K562 (cell line): ENCODE measurements at regions not wholly inside any gene's neighbourhood (a gene's known extent, or its start where the extent isn't known, plus 50 kb on each side); places are given as distances from the start of the nearest gene placed in this dataset.
A peak's percentile ranks its signal among the peaks of the same experiment; 100 is the strongest.

Experiments used
- ATAC-seq: fragments of 200-7000 bp; cut with Tn5 transposase; 3 replicates; pipeline ENCODE4 v1.9.1; 2020; ENCODE audit warnings: moderate library complexity
- BruUV-seq: library from RNA; stranded (reverse); fragments of 400-500 nt; replicated peaks from 2 replicates; lab custom pipeline; 2021; lab: Mats Ljungman, UMichigan
- CTCF ChIA-PET: fragments of 300-600 bp; formaldehyde crosslinking; extraction: SDS; loops from one replicate; lab custom pipeline; 2021; ENCODE audit warnings: low intra/inter-chr PET ratio; lab: Yijun Ruan, JAX
- POLR2A ChIA-PET: fragments of 300-600, 350-650 bp; sonication (Branson Sonifier 250); formaldehyde crosslinking; extraction: SDS; loops from one replicate; lab custom pipeline; 2021; ENCODE audit warnings: antibody characterized with exemption, inconsistent platforms; lab: Yijun Ruan, JAX
- DNase-seq, 4 experiments: peaks; one replicate each; pipeline versions ENCODE4 v3.0.0 to v3.0.0-alpha.2; 2011 to 2018; ENCODE audit warnings: low spot score in 3 of 4, mixed read lengths in 3 of 4; ENCODE audit errors: extremely low read depth in 1 of 4
- FAIRE-seq: peaks from 2 replicates; lab custom pipeline; 2011; peaks lifted over from hg19 to GRCh38; lab: Jason Lieb, UNC
- H2AFZ ChIP-seq: 2 replicates; pipeline ENCODE4 v1.6.0; 2011; ENCODE audit warnings: low read depth, low read length, control low read depth, inconsistent platforms
- H3K27ac ChIP-seq: fragments of 200-600 bp; 3 replicates; pipeline ENCODE4 v1.8.0; 2011; ENCODE audit warnings: low read depth, mild to moderate bottlenecking, control low read depth, inconsistent platforms, low read length, moderate library complexity, mixed read lengths; ENCODE audit errors: extremely low read depth
- H3K27me3 ChIP-seq, 2 experiments: fragments of 300-600 bp in 1 of 2; 2 replicates in 1 of 2; 3 replicates in 1 of 2; pipeline versions ENCODE4 v1.6.0 to v1.8.0; 2011; ENCODE audit warnings: inconsistent platforms in 2 of 2, low read length in 2 of 2, mild to moderate bottlenecking in 1 of 2, mixed read lengths in 1 of 2, moderate library complexity in 1 of 2; ENCODE audit not compliant: control insufficient read depth in 2 of 2, insufficient read depth in 2 of 2
- H3K36me3 ChIP-seq: fragments of 300-600 bp; 3 replicates; pipeline ENCODE4 v1.8.0; 2011; ENCODE audit warnings: mild to moderate bottlenecking, low read length, inconsistent platforms; ENCODE audit not compliant: control insufficient read depth, insufficient read depth
- H3K4me1 ChIP-seq, 2 experiments: fragments of 200-600 bp in 1 of 2; replicated peaks in 1 of 2; 2 replicates in 1 of 2; 3 replicates in 1 of 2; pipeline versions ENCODE4 v1.5.1 to v1.8.0; 2011; ENCODE audit warnings: inconsistent platforms in 2 of 2, low read length in 2 of 2, mild to moderate bottlenecking in 1 of 2, mixed read lengths in 1 of 2, moderate library complexity in 1 of 2; ENCODE audit not compliant: control insufficient read depth in 2 of 2, insufficient read depth in 2 of 2
- H3K4me2 ChIP-seq: 2 replicates; pipeline ENCODE4 v1.6.1; 2011; ENCODE audit warnings: low read length, control low read depth, inconsistent platforms, mixed read lengths; ENCODE audit not compliant: insufficient read depth
- H3K4me3 ChIP-seq: fragments of 200-600 bp; sonication (generic), shearing (Covaris generic); 2 replicates; pipeline ENCODE4 v1.5.1; 2016; ENCODE audit warnings: control low read depth, inconsistent platforms
- H3K79me2 ChIP-seq: fragments of 200-600 bp; 3 replicates; pipeline ENCODE4 v1.8.0; 2011; ENCODE audit warnings: low read length, inconsistent platforms; ENCODE audit not compliant: control insufficient read depth, insufficient read depth
- H3K9ac ChIP-seq, 2 experiments: 2 replicates each; pipeline versions ENCODE4 v1.6.0 to v1.6.1; 2011; ENCODE audit warnings: low read depth in 2 of 2, low read length in 2 of 2, control low read depth in 1 of 2, inconsistent platforms in 1 of 2, mild to moderate bottlenecking in 1 of 2, mixed read lengths in 1 of 2; ENCODE audit not compliant: insufficient read depth in 1 of 2
- H3K9me1 ChIP-seq: one replicate; pipeline ENCODE4 v1.6.0; 2011; ENCODE audit warnings: inconsistent platforms, mild to moderate bottlenecking, low read length, moderate library complexity; ENCODE audit not compliant: control insufficient read depth, insufficient read depth
- H3K9me3 ChIP-seq: replicated peaks from 2 replicates; pipeline ENCODE4 v1.5.1; 2011; ENCODE audit warnings: low read depth, low read length, inconsistent platforms; ENCODE audit not compliant: control insufficient read depth, insufficient read depth
- H4K20me1 ChIP-seq: replicated peaks from 2 replicates; pipeline ENCODE4 v1.6.1; 2011; ENCODE audit warnings: low read length, inconsistent platforms, mixed read lengths; ENCODE audit not compliant: control insufficient read depth, insufficient read depth
- HEY1 ChIP-seq: fragments of 250-450 bp; sonication (Bioruptor Pico); IDR thresholded peaks from 2 replicates; pipeline ENCODE4 v1.5.0; 2020; ENCODE audit warnings: mild to moderate bottlenecking, moderate library complexity, borderline replicate concordance
- HSF4 ChIP-seq: fragments of 250-450 bp; sonication (Bioruptor Pico); IDR thresholded peaks from 2 replicates; pipeline ENCODE4 v2.1.2; 2022; ENCODE audit warnings: mild to moderate bottlenecking, moderate library complexity, borderline replicate concordance
- L3MBTL2 ChIP-seq: fragments of 450-650 bp; IDR thresholded peaks from 2 replicates; pipeline ENCODE4 v1.6.1; 2016; ENCODE audit warnings: mild to moderate bottlenecking, moderate library complexity
- POLR2B ChIP-seq: fragments of 450-650 bp; IDR thresholded peaks from 2 replicates; pipeline ENCODE4 v1.6.1; 2018; ENCODE audit warnings: low read depth; ENCODE audit not compliant: partially characterized antibody
- SOX6 ChIP-seq: fragments of 450-650 bp; IDR thresholded peaks from 2 replicates; pipeline ENCODE4 v1.6.1; 2014; ENCODE audit warnings: mild to moderate bottlenecking
- TSC22D4 ChIP-seq: fragments of 450-650 bp; IDR thresholded peaks from 2 replicates; pipeline ENCODE4 v1.6.1; 2016; ENCODE audit warnings: missing genetic modification characterization, missing biosample characterization, control low read depth
- ZNF217 ChIP-seq: sonication (generic); formaldehyde crosslinking; IDR thresholded peaks from 2 replicates; pipeline ENCODE4 v1.8.0; 2022; ENCODE audit warnings: mild to moderate bottlenecking, missing genetic modification reagents
- WGBS: fragments of 100-300 bp; shearing (Covaris generic); methylation state at CpG from one replicate; pipeline ENCODE4 v1.1.6; 2016; ENCODE audit warnings: low coverage, mixed read lengths; ENCODE audit not compliant: insufficient coverage; ENCODE audit errors: missing lambda C conversion rate; 5-methylcytosine and 5-hydroxymethylcytosine counted together
- in situ Hi-C: fragments of 300-500 bp; cut with MboI; formaldehyde crosslinking; loops from 4 replicates; pipeline ENCODE4 v1.15.0; 2018; ENCODE audit warnings: inconsistent platforms, mixed read lengths
- intact Hi-C: fragments of 100-400 bp; cut with micrococcal nuclease; formaldehyde crosslinking; loops from 2 replicates; pipeline ENCODE4 v1.14.2; 2022
- TF ChIP-seq, protein P1 (sequence below): fragments of 250-450 bp; sonication (Bioruptor Pico); IDR thresholded peaks from 2 replicates; pipeline ENCODE4 v1.4.0; 2020; ENCODE audit warnings: mild to moderate bottlenecking
- TF ChIP-seq, protein P2 (sequence below): fragments of 150-350 bp; conservative IDR thresholded peaks from 2 replicates; pipeline ENCODE4 v1.6.1; 2014; ENCODE audit warnings: low read length

DNA sequence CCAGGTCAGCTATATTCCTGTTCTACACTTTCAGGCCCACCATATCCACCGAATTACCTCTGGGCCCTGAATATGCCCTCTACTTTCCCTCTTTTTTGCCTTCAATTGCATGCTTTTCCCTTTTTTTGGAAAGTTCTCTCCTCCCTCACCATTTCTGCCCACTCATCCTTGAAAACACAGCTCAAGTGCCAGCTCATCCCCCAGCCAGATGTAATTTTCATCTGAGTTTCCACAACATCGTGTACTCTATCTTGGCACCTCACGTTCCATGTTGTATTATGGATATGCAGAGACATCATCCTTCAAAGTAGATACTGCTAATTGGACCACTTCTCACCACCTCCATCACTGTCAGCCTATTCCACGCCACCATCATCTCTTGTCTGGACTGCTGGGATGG is 129.8 kb upstream of the HSD17B12 start:
- no peak overlapping the region for H3K27ac ChIP-seq
- no peak overlapping the region for H3K9ac ChIP-seq
- FAIRE-seq: no peak
- POLR2A ChIA-PET: no interaction called here
- peaks cover 11 to 16% of the 10 kb centered on the region in 2 experiments; a peak in 4 of 5 replicates for H3K4me1 ChIP-seq
- no peaks in the 10 kb centered on the region for H3K79me2 ChIP-seq
- intact Hi-C loops (no loop called here), in situ Hi-C loops (no loop called here)
- no peak for ATAC-seq
- peaks cover 4 to 20% of the 10 kb centered on the region in 2 experiments; a peak in 3 of 5 replicates for H3K27me3 ChIP-seq
- no peak overlapping the region for H2AFZ ChIP-seq
- CTCF ChIA-PET: no interaction called here
- no peaks in the 10 kb centered on the region for H3K36me3 ChIP-seq
- H3K4me3 ChIP-seq: no peak overlapping the region
- no TSS peak for BruUV-seq
- no peaks in the 10 kb centered on the region for H3K9me1 ChIP-seq
- TF ChIP-seq, protein P1, sequence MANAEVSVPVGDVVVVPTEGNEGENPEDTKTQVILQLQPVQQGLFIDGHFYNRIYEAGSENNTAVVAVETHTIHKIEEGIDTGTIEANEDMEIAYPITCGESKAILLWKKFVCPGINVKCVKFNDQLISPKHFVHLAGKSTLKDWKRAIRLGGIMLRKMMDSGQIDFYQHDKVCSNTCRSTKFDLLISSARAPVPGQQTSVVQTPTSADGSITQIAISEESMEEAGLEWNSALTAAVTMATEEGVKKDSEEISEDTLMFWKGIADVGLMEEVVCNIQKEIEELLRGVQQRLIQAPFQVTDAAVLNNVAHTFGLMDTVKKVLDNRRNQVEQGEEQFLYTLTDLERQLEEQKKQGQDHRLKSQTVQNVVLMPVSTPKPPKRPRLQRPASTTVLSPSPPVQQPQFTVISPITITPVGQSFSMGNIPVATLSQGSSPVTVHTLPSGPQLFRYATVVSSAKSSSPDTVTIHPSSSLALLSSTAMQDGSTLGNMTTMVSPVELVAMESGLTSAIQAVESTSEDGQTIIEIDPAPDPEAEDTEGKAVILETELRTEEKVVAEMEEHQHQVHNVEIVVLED (CRISPR knock-in tag): no peak
- no peak for TF ChIP-seq POLR2B
- no peak for TF ChIP-seq ZNF217 (CRISPR knock-in tag)
- no peak for TF ChIP-seq HEY1 (CRISPR knock-in tag)
- TF ChIP-seq TSC22D4 (tag): no peak
- WGBS: 4% methylated on average over 4 of the region's 4 CpGs
- no peak overlapping the region for H3K4me2 ChIP-seq
- H3K9me3 ChIP-seq: no peaks in the 10 kb centered on the region
- no peaks in the 10 kb centered on the region for H4K20me1 ChIP-seq
- no peak for DNase-seq

DNA sequence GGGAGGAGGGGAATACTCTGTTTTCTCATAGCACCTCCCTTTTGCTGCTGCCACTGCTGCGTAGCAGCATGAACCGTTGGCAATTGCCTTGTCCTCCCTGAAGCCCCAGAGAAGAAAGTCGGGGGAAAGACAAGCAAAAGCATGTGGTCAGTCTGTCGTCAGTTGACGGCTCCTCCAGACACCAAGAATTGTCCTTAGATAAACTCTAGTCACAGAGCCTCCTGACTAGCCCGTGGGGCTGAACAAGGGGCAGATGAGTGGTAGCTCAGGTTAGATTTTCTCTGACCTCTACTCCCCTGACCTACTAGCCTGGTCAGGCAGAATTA is 126.4 kb upstream of the HSD17B12 start:
- DNase-seq: no peak
- Histone ChIP-seq H3K27me3 (peaks cover 4 to 22% of the 10 kb centered on the region in 2 experiments; a peak in 3 of 5 replicates), H2AFZ (no peak overlapping the region), H3K9me3 (no peaks in the 10 kb centered on the region), H3K9ac (no peak overlapping the region), H3K9me1 (no peaks in the 10 kb centered on the region), H3K79me2 (no peaks in the 10 kb centered on the region), H4K20me1 (no peaks in the 10 kb centered on the region), H3K27ac (no peak overlapping the region), H3K36me3 (no peaks in the 10 kb centered on the region), H3K4me2 (no peak overlapping the region), H3K4me1 (peaks cover 3 to 14% of the 10 kb centered on the region in 2 experiments; a peak in 3 of 5 replicates), H3K4me3 (no peak overlapping the region)
- ATAC-seq: no peak
- no TSS peak for BruUV-seq
- FAIRE-seq: no peak
- ChIA-PET POLR2A (no interaction called here), CTCF (no interaction called here)
- intact Hi-C loops (no loop called here), in situ Hi-C loops (no loop called here)
- WGBS: 3% methylated on average over 6 of the region's 6 CpGs
- TF ChIP-seq L3MBTL2 (peak; percentile 68), SOX6 (no peak), HSF4 (CRISPR knock-in tag) (no peak)
- TF ChIP-seq, protein P2, sequence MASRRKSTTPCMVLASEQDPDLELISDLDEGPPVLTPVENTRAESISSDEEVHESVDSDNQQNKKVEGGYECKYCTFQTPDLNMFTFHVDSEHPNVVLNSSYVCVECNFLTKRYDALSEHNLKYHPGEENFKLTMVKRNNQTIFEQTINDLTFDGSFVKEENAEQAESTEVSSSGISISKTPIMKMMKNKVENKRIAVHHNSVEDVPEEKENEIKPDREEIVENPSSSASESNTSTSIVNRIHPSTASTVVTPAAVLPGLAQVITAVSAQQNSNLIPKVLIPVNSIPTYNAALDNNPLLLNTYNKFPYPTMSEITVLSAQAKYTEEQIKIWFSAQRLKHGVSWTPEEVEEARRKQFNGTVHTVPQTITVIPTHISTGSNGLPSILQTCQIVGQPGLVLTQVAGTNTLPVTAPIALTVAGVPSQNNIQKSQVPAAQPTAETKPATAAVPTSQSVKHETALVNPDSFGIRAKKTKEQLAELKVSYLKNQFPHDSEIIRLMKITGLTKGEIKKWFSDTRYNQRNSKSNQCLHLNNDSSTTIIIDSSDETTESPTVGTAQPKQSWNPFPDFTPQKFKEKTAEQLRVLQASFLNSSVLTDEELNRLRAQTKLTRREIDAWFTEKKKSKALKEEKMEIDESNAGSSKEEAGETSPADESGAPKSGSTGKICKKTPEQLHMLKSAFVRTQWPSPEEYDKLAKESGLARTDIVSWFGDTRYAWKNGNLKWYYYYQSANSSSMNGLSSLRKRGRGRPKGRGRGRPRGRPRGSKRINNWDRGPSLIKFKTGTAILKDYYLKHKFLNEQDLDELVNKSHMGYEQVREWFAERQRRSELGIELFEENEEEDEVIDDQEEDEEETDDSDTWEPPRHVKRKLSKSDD: no peak
